ENCODE measurements at regions not wholly inside any gene's neighbourhood (a gene's known extent, or its start where the extent isn't known, plus 50 kb on each side); places are given as distances from the start of the nearest gene placed in this dataset.

DNA sequence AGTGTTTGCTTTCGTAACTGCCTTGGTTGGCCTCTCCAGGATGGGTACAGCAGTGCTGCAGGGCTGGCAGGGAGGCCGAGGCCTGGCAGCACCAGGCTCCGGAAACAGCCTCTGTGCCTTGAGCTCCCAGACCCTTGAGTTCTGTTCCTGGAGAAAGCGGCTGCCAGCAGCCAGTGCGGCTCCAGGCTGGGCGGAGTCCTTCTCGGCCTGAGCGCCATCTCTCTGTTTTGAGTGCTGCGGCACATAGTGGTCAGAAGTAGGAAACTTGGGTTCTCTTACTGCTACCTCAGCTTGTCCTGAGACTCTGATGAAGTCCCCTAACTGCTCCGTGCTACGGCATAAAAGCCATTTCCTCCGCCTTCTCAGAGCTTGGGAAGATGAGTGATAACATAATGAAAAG lies 65.9 kb downstream of the KCNA1 start:
- DNase-seq (ENCODE audit: low spot score), result peak; percentile 46
- H3F3A ChIP-seq (replicated peaks; ENCODE audit: low read depth), result no peaks in the 10 kb centered on the region
- H3K4me2 ChIP-seq, result no peak overlapping the region
- no peaks in the 10 kb centered on the region for H3K36me3 ChIP-seq (ENCODE audit: insufficient read depth)
- 0 out of 2 replicates have a peak, but pooled peaks cover under 1% of the 10 kb centered on the region for H3K9me2 ChIP-seq (ENCODE audit: insufficient read depth)
- TF ChIP-seq, protein P1, sequence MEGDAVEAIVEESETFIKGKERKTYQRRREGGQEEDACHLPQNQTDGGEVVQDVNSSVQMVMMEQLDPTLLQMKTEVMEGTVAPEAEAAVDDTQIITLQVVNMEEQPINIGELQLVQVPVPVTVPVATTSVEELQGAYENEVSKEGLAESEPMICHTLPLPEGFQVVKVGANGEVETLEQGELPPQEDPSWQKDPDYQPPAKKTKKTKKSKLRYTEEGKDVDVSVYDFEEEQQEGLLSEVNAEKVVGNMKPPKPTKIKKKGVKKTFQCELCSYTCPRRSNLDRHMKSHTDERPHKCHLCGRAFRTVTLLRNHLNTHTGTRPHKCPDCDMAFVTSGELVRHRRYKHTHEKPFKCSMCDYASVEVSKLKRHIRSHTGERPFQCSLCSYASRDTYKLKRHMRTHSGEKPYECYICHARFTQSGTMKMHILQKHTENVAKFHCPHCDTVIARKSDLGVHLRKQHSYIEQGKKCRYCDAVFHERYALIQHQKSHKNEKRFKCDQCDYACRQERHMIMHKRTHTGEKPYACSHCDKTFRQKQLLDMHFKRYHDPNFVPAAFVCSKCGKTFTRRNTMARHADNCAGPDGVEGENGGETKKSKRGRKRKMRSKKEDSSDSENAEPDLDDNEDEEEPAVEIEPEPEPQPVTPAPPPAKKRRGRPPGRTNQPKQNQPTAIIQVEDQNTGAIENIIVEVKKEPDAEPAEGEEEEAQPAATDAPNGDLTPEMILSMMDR (conservative IDR thresholded peaks at IDR 0.05; ENCODE audit: low read depth in 2 of 2), result peak in 1 of 2 experiments; percentile 26; a peak in 2 of 4 replicates
- TF ChIP-seq, protein P2, sequence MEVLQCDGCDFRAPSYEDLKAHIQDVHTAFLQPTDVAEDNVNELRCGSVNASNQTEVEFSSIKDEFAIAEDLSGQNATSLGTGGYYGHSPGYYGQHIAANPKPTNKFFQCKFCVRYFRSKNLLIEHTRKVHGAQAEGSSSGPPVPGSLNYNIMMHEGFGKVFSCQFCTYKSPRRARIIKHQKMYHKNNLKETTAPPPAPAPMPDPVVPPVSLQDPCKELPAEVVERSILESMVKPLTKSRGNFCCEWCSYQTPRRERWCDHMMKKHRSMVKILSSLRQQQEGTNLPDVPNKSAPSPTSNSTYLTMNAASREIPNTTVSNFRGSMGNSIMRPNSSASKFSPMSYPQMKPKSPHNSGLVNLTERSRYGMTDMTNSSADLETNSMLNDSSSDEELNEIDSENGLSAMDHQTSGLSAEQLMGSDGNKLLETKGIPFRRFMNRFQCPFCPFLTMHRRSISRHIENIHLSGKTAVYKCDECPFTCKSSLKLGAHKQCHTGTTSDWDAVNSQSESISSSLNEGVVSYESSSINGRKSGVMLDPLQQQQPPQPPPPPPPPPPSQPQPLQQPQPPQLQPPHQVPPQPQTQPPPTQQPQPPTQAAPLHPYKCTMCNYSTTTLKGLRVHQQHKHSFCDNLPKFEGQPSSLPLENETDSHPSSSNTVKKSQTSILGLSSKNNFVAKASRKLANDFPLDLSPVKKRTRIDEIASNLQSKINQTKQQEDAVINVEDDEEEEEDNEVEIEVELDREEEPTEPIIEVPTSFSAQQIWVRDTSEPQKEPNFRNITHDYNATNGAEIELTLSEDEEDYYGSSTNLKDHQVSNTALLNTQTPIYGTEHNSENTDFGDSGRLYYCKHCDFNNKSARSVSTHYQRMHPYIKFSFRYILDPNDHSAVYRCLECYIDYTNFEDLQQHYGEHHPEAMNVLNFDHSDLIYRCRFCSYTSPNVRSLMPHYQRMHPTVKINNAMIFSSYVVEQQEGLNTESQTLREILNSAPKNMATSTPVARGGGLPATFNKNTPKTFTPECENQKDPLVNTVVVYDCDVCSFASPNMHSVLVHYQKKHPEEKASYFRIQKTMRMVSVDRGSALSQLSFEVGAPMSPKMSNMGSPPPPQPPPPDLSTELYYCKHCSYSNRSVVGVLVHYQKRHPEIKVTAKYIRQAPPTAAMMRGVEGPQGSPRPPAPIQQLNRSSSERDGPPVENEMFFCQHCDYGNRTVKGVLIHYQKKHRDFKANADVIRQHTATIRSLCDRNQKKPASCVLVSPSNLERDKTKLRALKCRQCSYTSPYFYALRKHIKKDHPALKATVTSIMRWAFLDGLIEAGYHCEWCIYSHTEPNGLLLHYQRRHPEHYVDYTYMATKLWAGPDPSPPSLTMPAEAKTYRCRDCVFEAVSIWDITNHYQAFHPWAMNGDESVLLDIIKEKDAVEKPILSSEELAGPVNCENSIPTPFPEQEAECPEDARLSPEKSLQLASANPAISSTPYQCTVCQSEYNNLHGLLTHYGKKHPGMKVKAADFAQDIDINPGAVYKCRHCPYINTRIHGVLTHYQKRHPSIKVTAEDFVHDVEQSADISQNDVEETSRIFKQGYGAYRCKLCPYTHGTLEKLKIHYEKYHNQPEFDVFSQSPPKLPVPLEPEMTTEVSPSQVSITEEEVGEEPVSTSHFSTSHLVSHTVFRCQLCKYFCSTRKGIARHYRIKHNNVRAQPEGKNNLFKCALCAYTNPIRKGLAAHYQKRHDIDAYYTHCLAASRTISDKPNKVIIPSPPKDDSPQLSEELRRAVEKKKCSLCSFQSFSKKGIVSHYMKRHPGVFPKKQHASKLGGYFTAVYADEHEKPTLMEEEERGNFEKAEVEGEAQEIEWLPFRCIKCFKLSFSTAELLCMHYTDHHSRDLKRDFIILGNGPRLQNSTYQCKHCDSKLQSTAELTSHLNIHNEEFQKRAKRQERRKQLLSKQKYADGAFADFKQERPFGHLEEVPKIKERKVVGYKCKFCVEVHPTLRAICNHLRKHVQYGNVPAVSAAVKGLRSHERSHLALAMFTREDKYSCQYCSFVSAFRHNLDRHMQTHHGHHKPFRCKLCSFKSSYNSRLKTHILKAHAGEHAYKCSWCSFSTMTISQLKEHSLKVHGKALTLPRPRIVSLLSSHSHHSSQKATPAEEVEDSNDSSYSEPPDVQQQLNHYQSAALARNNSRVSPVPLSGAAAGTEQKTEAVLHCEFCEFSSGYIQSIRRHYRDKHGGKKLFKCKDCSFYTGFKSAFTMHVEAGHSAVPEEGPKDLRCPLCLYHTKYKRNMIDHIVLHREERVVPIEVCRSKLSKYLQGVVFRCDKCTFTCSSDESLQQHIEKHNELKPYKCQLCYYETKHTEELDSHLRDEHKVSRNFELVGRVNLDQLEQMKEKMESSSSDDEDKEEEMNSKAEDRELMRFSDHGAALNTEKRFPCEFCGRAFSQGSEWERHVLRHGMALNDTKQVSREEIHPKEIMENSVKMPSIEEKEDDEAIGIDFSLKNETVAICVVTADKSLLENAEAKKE (CRISPR knock-in tag; IDR thresholded peaks at IDR 0.05), result no peak
- H3K27ac ChIP-seq (ENCODE audit: low read depth), result no peak overlapping the region
- peak; percentile 92 for ATAC-seq
- peaks cover 6% of the 10 kb centered on the region; the same call in 2 of the 3 replicates for H3K4me1 Mint-ChIP-seq
- no peaks in the 10 kb centered on the region for H4K20me1 ChIP-seq (replicated peaks; ENCODE audit: insufficient read depth)
- H3K27me3 Mint-ChIP-seq (ENCODE audit: insufficient read depth, low read depth, poor library complexity), result peaks cover 2% of the 10 kb centered on the region
- no peak overlapping the region for H3K4me3 Mint-ChIP-seq
- peak overlapping the region; percentile 91; the same call in 1 of the 2 replicates for H2AFZ ChIP-seq
- no peak overlapping the region for H3K27ac Mint-ChIP-seq
- H3K36me3 Mint-ChIP-seq (ENCODE audit: low read depth), result no peaks in the 10 kb centered on the region
- no peaks in the 10 kb centered on the region for H3K79me2 ChIP-seq (replicated peaks; ENCODE audit: insufficient read depth)
- H3K4me3 ChIP-seq, result no peak overlapping the region
- no peaks in the 10 kb centered on the region for H3K4me1 ChIP-seq (ENCODE audit: insufficient read depth)
- H3K27me3 ChIP-seq (ENCODE audit: insufficient read depth), result no peaks in the 10 kb centered on the region
- no peaks in the 10 kb centered on the region; the same call in 2 of the 3 replicates for H3K9me3 Mint-ChIP-seq

DNA sequence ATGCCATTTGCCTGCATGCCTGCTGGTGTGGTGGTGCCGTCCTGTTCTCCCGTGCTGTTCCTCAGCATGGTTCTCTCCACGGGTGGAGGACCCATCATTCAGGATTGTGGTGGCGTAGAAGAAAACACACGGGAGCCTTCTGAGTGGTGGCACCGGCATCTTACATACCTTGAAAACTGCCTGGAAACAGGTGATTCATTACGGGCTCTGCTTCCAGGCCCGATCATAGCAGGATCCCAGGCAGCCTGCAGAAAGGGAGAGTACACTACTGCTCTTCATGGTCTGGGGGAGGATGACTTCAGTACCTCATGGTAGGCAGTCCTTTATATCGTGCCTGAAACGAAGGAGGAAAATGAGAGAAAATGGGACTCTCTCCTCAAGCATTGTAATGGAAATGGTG lies 66.6 kb upstream of the KCNA5 start:
- no peak overlapping the region for H3K27ac Mint-ChIP-seq
- peaks cover 2% of the 10 kb centered on the region for H3K27me3 Mint-ChIP-seq (ENCODE audit: insufficient read depth, low read depth, poor library complexity)
- TF ChIP-seq, protein P3, sequence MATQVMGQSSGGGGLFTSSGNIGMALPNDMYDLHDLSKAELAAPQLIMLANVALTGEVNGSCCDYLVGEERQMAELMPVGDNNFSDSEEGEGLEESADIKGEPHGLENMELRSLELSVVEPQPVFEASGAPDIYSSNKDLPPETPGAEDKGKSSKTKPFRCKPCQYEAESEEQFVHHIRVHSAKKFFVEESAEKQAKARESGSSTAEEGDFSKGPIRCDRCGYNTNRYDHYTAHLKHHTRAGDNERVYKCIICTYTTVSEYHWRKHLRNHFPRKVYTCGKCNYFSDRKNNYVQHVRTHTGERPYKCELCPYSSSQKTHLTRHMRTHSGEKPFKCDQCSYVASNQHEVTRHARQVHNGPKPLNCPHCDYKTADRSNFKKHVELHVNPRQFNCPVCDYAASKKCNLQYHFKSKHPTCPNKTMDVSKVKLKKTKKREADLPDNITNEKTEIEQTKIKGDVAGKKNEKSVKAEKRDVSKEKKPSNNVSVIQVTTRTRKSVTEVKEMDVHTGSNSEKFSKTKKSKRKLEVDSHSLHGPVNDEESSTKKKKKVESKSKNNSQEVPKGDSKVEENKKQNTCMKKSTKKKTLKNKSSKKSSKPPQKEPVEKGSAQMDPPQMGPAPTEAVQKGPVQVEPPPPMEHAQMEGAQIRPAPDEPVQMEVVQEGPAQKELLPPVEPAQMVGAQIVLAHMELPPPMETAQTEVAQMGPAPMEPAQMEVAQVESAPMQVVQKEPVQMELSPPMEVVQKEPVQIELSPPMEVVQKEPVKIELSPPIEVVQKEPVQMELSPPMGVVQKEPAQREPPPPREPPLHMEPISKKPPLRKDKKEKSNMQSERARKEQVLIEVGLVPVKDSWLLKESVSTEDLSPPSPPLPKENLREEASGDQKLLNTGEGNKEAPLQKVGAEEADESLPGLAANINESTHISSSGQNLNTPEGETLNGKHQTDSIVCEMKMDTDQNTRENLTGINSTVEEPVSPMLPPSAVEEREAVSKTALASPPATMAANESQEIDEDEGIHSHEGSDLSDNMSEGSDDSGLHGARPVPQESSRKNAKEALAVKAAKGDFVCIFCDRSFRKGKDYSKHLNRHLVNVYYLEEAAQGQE (IDR thresholded peaks at IDR 0.05; ENCODE audit: unreplicated experiment), result no peak
- no peak for TF ChIP-seq CREB1 (CRISPR knock-in tag; IDR thresholded peaks at IDR 0.05; ENCODE audit: low read depth)
- TF ChIP-seq NANOG (IDR thresholded peaks at IDR 0.05; ENCODE audit: borderline replicate concordance), result no peak
- no peak for TF ChIP-seq ZNF331 (CRISPR knock-in tag; IDR thresholded peaks at IDR 0.05; ENCODE audit: low read depth)
- TF ChIP-seq, protein P4, sequence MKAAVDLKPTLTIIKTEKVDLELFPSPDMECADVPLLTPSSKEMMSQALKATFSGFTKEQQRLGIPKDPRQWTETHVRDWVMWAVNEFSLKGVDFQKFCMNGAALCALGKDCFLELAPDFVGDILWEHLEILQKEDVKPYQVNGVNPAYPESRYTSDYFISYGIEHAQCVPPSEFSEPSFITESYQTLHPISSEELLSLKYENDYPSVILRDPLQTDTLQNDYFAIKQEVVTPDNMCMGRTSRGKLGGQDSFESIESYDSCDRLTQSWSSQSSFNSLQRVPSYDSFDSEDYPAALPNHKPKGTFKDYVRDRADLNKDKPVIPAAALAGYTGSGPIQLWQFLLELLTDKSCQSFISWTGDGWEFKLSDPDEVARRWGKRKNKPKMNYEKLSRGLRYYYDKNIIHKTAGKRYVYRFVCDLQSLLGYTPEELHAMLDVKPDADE (IDR thresholded peaks at IDR 0.05), result no peak
- TF ChIP-seq POLR2AphosphoS5 (IDR thresholded peaks at IDR 0.05; ENCODE audit: low read depth), result no peak
- no peak for TF ChIP-seq JUNB (IDR thresholded peaks at IDR 0.05; ENCODE audit: unreplicated experiment)

More for the DNA sequence above, 66.6 kb upstream of the KCNA5 start:
- H3F3A ChIP-seq (replicated peaks; ENCODE audit: low read depth), result no peaks in the 10 kb centered on the region
- no peaks in the 10 kb centered on the region for H4K20me1 ChIP-seq (replicated peaks; ENCODE audit: insufficient read depth)
- no peak for ATAC-seq
- H3K4me3 ChIP-seq, result no peak overlapping the region
- no peaks in the 10 kb centered on the region for H3K36me3 ChIP-seq (ENCODE audit: insufficient read depth)
- no peaks in the 10 kb centered on the region for H3K79me2 ChIP-seq (replicated peaks; ENCODE audit: insufficient read depth)
- H3K27me3 ChIP-seq (ENCODE audit: insufficient read depth), result no peaks in the 10 kb centered on the region
- H3K9me2 ChIP-seq (ENCODE audit: insufficient read depth), result 0 out of 2 replicates have a peak, but pooled peaks cover 5% of the 10 kb centered on the region
- Mint-ChIP-seq H3K9me3 (no peaks in the 10 kb centered on the region; the same call in 2 of the 3 replicates), H3K4me1 (peaks cover 6% of the 10 kb centered on the region; the same call in 2 of the 3 replicates), H3K36me3 (ENCODE audit: low read depth) (no peaks in the 10 kb centered on the region), H3K4me3 (no peak overlapping the region)
- H3K4me2 ChIP-seq, result no peak overlapping the region
- H3K27ac ChIP-seq (ENCODE audit: low read depth), result no peak overlapping the region
- no peaks in the 10 kb centered on the region for H3K4me1 ChIP-seq (ENCODE audit: insufficient read depth)
- DNase-seq (ENCODE audit: low spot score), result no peak
- H2AFZ ChIP-seq, result 0 out of 2 replicates have a peak overlapping the region, but pooled peaks have one; percentile 14

All from GM23338 (cell line).